K562 (cell line): ENCODE measurements at regions not wholly inside any gene's neighbourhood (a gene's known extent, or its start where the extent isn't known, plus 50 kb on each side); places are given as distances from the start of the nearest gene placed in this dataset.

Experiments used
- ATAC-seq: fragments of 200-7000 bp; cut with Tn5 transposase; 3 replicates; pipeline ENCODE4 v1.9.1; 2020; ENCODE audit warnings: moderate library complexity
- BruUV-seq: library from RNA; stranded (reverse); fragments of 400-500 nt; replicated peaks from 2 replicates; lab custom pipeline; 2021; lab: Mats Ljungman, UMichigan
- CTCF ChIA-PET: fragments of 300-600 bp; formaldehyde crosslinking; extraction: SDS; loops from one replicate; lab custom pipeline; 2021; ENCODE audit warnings: low intra/inter-chr PET ratio; lab: Yijun Ruan, JAX
- POLR2A ChIA-PET: fragments of 300-600, 350-650 bp; sonication (Branson Sonifier 250); formaldehyde crosslinking; extraction: SDS; loops from one replicate; lab custom pipeline; 2021; ENCODE audit warnings: antibody characterized with exemption, inconsistent platforms; lab: Yijun Ruan, JAX
- DNase-seq, 4 experiments: peaks; one replicate each; pipeline versions ENCODE4 v3.0.0 to v3.0.0-alpha.2; 2011 to 2018; ENCODE audit warnings: low spot score in 3 of 4, mixed read lengths in 3 of 4; ENCODE audit errors: extremely low read depth in 1 of 4
- FAIRE-seq: peaks from 2 replicates; lab custom pipeline; 2011; peaks lifted over from hg19 to GRCh38; lab: Jason Lieb, UNC
- H2AFZ ChIP-seq: 2 replicates; pipeline ENCODE4 v1.6.0; 2011; ENCODE audit warnings: low read depth, low read length, control low read depth, inconsistent platforms
- H3K27ac ChIP-seq: fragments of 200-600 bp; 3 replicates; pipeline ENCODE4 v1.8.0; 2011; ENCODE audit warnings: low read depth, mild to moderate bottlenecking, control low read depth, inconsistent platforms, low read length, moderate library complexity, mixed read lengths; ENCODE audit errors: extremely low read depth
- H3K27me3 ChIP-seq, 2 experiments: fragments of 300-600 bp in 1 of 2; 2 replicates in 1 of 2; 3 replicates in 1 of 2; pipeline versions ENCODE4 v1.6.0 to v1.8.0; 2011; ENCODE audit warnings: inconsistent platforms in 2 of 2, low read length in 2 of 2, mild to moderate bottlenecking in 1 of 2, mixed read lengths in 1 of 2, moderate library complexity in 1 of 2; ENCODE audit not compliant: control insufficient read depth in 2 of 2, insufficient read depth in 2 of 2
- H3K36me3 ChIP-seq: fragments of 300-600 bp; 3 replicates; pipeline ENCODE4 v1.8.0; 2011; ENCODE audit warnings: mild to moderate bottlenecking, low read length, inconsistent platforms; ENCODE audit not compliant: control insufficient read depth, insufficient read depth
- H3K4me1 ChIP-seq, 2 experiments: fragments of 200-600 bp in 1 of 2; replicated peaks in 1 of 2; 2 replicates in 1 of 2; 3 replicates in 1 of 2; pipeline versions ENCODE4 v1.5.1 to v1.8.0; 2011; ENCODE audit warnings: inconsistent platforms in 2 of 2, low read length in 2 of 2, mild to moderate bottlenecking in 1 of 2, mixed read lengths in 1 of 2, moderate library complexity in 1 of 2; ENCODE audit not compliant: control insufficient read depth in 2 of 2, insufficient read depth in 2 of 2
- H3K4me2 ChIP-seq: 2 replicates; pipeline ENCODE4 v1.6.1; 2011; ENCODE audit warnings: low read length, control low read depth, inconsistent platforms, mixed read lengths; ENCODE audit not compliant: insufficient read depth
- H3K4me3 ChIP-seq: fragments of 200-600 bp; sonication (generic), shearing (Covaris generic); 2 replicates; pipeline ENCODE4 v1.5.1; 2016; ENCODE audit warnings: control low read depth, inconsistent platforms
- H3K79me2 ChIP-seq: fragments of 200-600 bp; 3 replicates; pipeline ENCODE4 v1.8.0; 2011; ENCODE audit warnings: low read length, inconsistent platforms; ENCODE audit not compliant: control insufficient read depth, insufficient read depth
- H3K9ac ChIP-seq, 2 experiments: 2 replicates each; pipeline versions ENCODE4 v1.6.0 to v1.6.1; 2011; ENCODE audit warnings: low read depth in 2 of 2, low read length in 2 of 2, control low read depth in 1 of 2, inconsistent platforms in 1 of 2, mild to moderate bottlenecking in 1 of 2, mixed read lengths in 1 of 2; ENCODE audit not compliant: insufficient read depth in 1 of 2
- H3K9me1 ChIP-seq: one replicate; pipeline ENCODE4 v1.6.0; 2011; ENCODE audit warnings: inconsistent platforms, mild to moderate bottlenecking, low read length, moderate library complexity; ENCODE audit not compliant: control insufficient read depth, insufficient read depth
- H3K9me3 ChIP-seq: replicated peaks from 2 replicates; pipeline ENCODE4 v1.5.1; 2011; ENCODE audit warnings: low read depth, low read length, inconsistent platforms; ENCODE audit not compliant: control insufficient read depth, insufficient read depth
- H4K20me1 ChIP-seq: replicated peaks from 2 replicates; pipeline ENCODE4 v1.6.1; 2011; ENCODE audit warnings: low read length, inconsistent platforms, mixed read lengths; ENCODE audit not compliant: control insufficient read depth, insufficient read depth
- ELF4 ChIP-seq: fragments of 450-650 bp; formaldehyde crosslinking; IDR thresholded peaks from 2 replicates; pipeline ENCODE4 v1.4.0; 2022; ENCODE audit warnings: missing genetic modification characterization
- MCM7 ChIP-seq, 2 experiments: fragments of 450-650 bp; IDR thresholded peaks; 2 replicates each; pipeline ENCODE4 v1.6.1; 2016 to 2018
- NFE2L1 ChIP-seq: fragments of 450-650 bp; IDR thresholded peaks from 2 replicates; pipeline ENCODE4 v1.6.1; 2016; ENCODE audit warnings: missing genetic modification characterization, low read depth, mild to moderate bottlenecking, missing compliant biosample characterization, moderate library complexity, borderline replicate concordance
- NR1H2 ChIP-seq: sonication (generic); formaldehyde crosslinking; IDR thresholded peaks from 2 replicates; pipeline ENCODE4 v1.4.0; 2020; ENCODE audit warnings: mild to moderate bottlenecking, missing genetic modification reagents
- RAD21 ChIP-seq, 2 experiments: fragments of 250-450 bp in 1 of 2; fragments of 450-650 bp in 1 of 2; sonication (Bioruptor Pico) in 1 of 2; formaldehyde crosslinking in 1 of 2; IDR thresholded peaks in 1 of 2; conservative IDR thresholded peaks in 1 of 2; 2 replicates each; pipeline versions ENCODE4 v1.4.0 to v1.8.0; 2020 to 2022; ENCODE audit warnings: mild to moderate bottlenecking in 2 of 2, moderate library complexity in 1 of 2
- SAP30 ChIP-seq: fragments of 200-600 bp; sonication (generic); IDR thresholded peaks from 2 replicates; pipeline ENCODE4 v1.6.1; 2012; ENCODE audit warnings: borderline replicate concordance, low read depth, mild to moderate bottlenecking, moderate library complexity, low read length, control low read depth, inconsistent platforms; ENCODE audit not compliant: insufficient read depth, poor library complexity, severe bottlenecking
- ZNF639 ChIP-seq, 2 experiments: fragments of 200-800 bp in 1 of 2; sonication (Bioruptor generic) in 1 of 2; sonication (generic) in 1 of 2; formaldehyde crosslinking in 1 of 2; IDR thresholded peaks in 1 of 2; conservative IDR thresholded peaks in 1 of 2; 2 replicates each; pipeline versions ENCODE4 v1.5.0 to v1.6.1; 2016 to 2020; ENCODE audit warnings: missing compliant biosample characterization in 1 of 2, missing genetic modification characterization in 1 of 2, missing genetic modification reagents in 1 of 2
- WGBS: fragments of 100-300 bp; shearing (Covaris generic); methylation state at CpG from one replicate; pipeline ENCODE4 v1.1.6; 2016; ENCODE audit warnings: low coverage, mixed read lengths; ENCODE audit not compliant: insufficient coverage; ENCODE audit errors: missing lambda C conversion rate; 5-methylcytosine and 5-hydroxymethylcytosine counted together
- in situ Hi-C: fragments of 300-500 bp; cut with MboI; formaldehyde crosslinking; loops from 4 replicates; pipeline ENCODE4 v1.15.0; 2018; ENCODE audit warnings: inconsistent platforms, mixed read lengths
- intact Hi-C: fragments of 100-400 bp; cut with micrococcal nuclease; formaldehyde crosslinking; loops from 2 replicates; pipeline ENCODE4 v1.14.2; 2022

- FAIRE-seq = no peak
- Histone ChIP-seq H3K4me3 (no peak overlapping the region), H4K20me1 (no peaks in the 10 kb centered on the region), H3K27me3 (peaks cover 0 to 13% of the 10 kb centered on the region in 2 experiments; a peak in 1 of 5 replicates), H3K9me3 (no peaks in the 10 kb centered on the region), H3K9ac (no peak overlapping the region), H3K4me2 (no peak overlapping the region), H3K36me3 (no peaks in the 10 kb centered on the region), H3K27ac (no peak overlapping the region), H3K4me1 (no peaks in the 10 kb centered on the region), H3K9me1 (no peaks in the 10 kb centered on the region), H3K79me2 (no peaks in the 10 kb centered on the region), H2AFZ (no peak overlapping the region)
- ChIA-PET POLR2A (no interaction called here), CTCF (no interaction called here)
- intact Hi-C loops (no loop called here), in situ Hi-C loops (no loop called here)
- TF ChIP-seq ZNF639 (CRISPR knock-in tag; conservative IDR thresholded peaks at IDR 0.05 in 1 of 2, IDR thresholded peaks at IDR 0.05 in 1 of 2) = no peak
- TF ChIP-seq MCM7 (IDR thresholded peaks at IDR 0.05) = no peak
- TF ChIP-seq NR1H2 (CRISPR knock-in tag) = no peak
- TF ChIP-seq NFE2L1 = no peak
- TF ChIP-seq SAP30 = no peak
- TF ChIP-seq RAD21 (CRISPR knock-in tag; conservative IDR thresholded peaks at IDR 0.05 in 1 of 2, IDR thresholded peaks at IDR 0.05 in 1 of 2) = no peak
- no peak for TF ChIP-seq ELF4 (CRISPR knock-in tag)
- 0% methylated on average over 2 of the region's 2 CpGs for WGBS
- no TSS peak for BruUV-seq
- ATAC-seq = no peak
- DNase-seq = no peak
Observed at GRCh38 chr10:124236136-124236535, 142.7 kb upstream of the CHST15 start.
